ENCODE measurements at regions not wholly inside any gene's neighbourhood (a gene's known extent, or its start where the extent isn't known, plus 50 kb on each side); places are given as distances from the start of the nearest gene placed in this dataset.
A peak's percentile ranks its signal among the peaks of the same experiment; 100 is the strongest.

GRCh38 chr7:35353481-35353880 lies 99.6 kb upstream of the TBX20 start (continued):
- TF ChIP-seq ZNF311 (CRISPR knock-in tag; IDR thresholded peaks at IDR 0.05) (no peak), PKNOX1 (IDR thresholded peaks at IDR 0.05) (peak; percentile 29; the same call in 1 of the 2 replicates), HMGXB4 (CRISPR knock-in tag; IDR thresholded peaks at IDR 0.05) (no peak), IRF9 (tag; IDR thresholded peaks at IDR 0.05) (no peak), SMAD4 (CRISPR knock-in tag; conservative IDR thresholded peaks at IDR 0.05) (no peak), CHD7 (IDR thresholded peaks at IDR 0.05; ENCODE audit: low read depth, low read length) (no peak), ZNF551 (CRISPR knock-in tag; IDR thresholded peaks at IDR 0.05) (no peak), MAFF (IDR thresholded peaks at IDR 0.05; ENCODE audit: low read length) (no peak), HNRNPLL (IDR thresholded peaks at IDR 0.05; ENCODE audit: low read depth, low read length, poor library complexity, severe bottlenecking) (no peak), MEIS2 (IDR thresholded peaks at IDR 0.05; ENCODE audit: partially characterized antibody) (no peak), HMG20B (CRISPR knock-in tag; IDR thresholded peaks at IDR 0.05) (no peak), COPS2 (conservative IDR thresholded peaks at IDR 0.05) (no peak)
